Mesothelial cell of epicardium (in vitro differentiated cells): ENCODE measurements at regions not wholly inside any gene's neighbourhood (a gene's known extent, or its start where the extent isn't known, plus 50 kb on each side); places are given as distances from the start of the nearest gene placed in this dataset.

ENCODE experiments used
- DNase-seq, 2 experiments: peaks; one replicate each; pipeline ENCODE4 v3.0.0; 2021; ENCODE audit warnings: low spot score in 2 of 2; ENCODE audit not compliant: unreplicated experiment in 2 of 2
- H3K27ac Mint-ChIP-seq: 2 replicates; pipeline ENCODE4 v1.8.0; 2021; ENCODE audit warnings: mixed read lengths
- H3K27me3 Mint-ChIP-seq: 2 replicates; pipeline ENCODE4 v1.8.0; 2021; ENCODE audit warnings: low read depth, mixed read lengths
- H3K36me3 Mint-ChIP-seq: 2 replicates; pipeline ENCODE4 v1.8.0; 2021; ENCODE audit warnings: mixed read lengths
- H3K4me1 Mint-ChIP-seq: 2 replicates; pipeline ENCODE4 v1.8.0; 2021; ENCODE audit warnings: mixed read lengths
- H3K4me3 Mint-ChIP-seq: 2 replicates; pipeline ENCODE4 v1.8.0; 2021; ENCODE audit warnings: mild to moderate bottlenecking, moderate library complexity, mixed read lengths
- H3K9me3 Mint-ChIP-seq: 2 replicates; pipeline ENCODE4 v1.8.0; 2021; ENCODE audit warnings: mixed read lengths
- CTCF ChIP-seq: fragments of 200-600 bp; sonication (generic); IDR thresholded peaks from one replicate; pipeline ENCODE4 v1.5.0; 2021; ENCODE audit warnings: antibody characterized with exemption; ENCODE audit not compliant: unreplicated experiment

DNA sequence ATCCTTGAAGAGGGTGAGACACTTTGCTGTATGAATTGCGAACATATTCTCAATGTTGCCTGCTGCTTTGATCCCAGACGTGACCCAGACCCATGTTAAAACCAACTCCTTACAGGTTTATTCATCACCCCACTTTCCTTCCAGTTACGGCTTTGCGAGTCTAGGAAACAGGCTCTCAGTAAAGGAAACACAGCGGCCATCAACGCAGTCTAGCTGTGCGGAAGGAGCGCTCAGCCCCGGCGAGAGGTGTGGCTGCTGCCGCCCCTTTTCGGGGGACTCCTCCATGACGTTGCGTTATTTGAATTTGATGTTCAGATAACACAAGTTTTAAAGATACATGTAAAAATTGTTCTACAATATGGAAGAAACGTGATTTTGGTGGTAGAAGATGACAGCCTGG is 206.4 kb upstream of the FAT1 start:
- peaks cover 38% of the 10 kb centered on the region for H3K4me1 Mint-ChIP-seq
- no peaks in the 10 kb centered on the region for H3K27me3 Mint-ChIP-seq
- no peak for TF ChIP-seq CTCF
- H3K36me3 Mint-ChIP-seq, result peaks cover 4% of the 10 kb centered on the region
- no peak overlapping the region for H3K4me3 Mint-ChIP-seq
- peaks cover 4% of the 10 kb centered on the region for H3K9me3 Mint-ChIP-seq
- H3K27ac Mint-ChIP-seq, result no peak overlapping the region
- DNase-seq, result no peak

- Mint-ChIP-seq H3K27ac (peak overlapping the region; percentile 8), H3K9me3 (peaks cover 4% of the 10 kb centered on the region), H3K4me3 (no peak overlapping the region), H3K36me3 (peaks cover 4% of the 10 kb centered on the region), H3K4me1 (peaks cover 53% of the 10 kb centered on the region), H3K27me3 (no peaks in the 10 kb centered on the region)
- no peak for DNase-seq
- TF ChIP-seq CTCF, result no peak
These were observed 207.9 kb upstream of the FAT1 start for GRCh38 chr4:186931519-186931918.

DNA sequence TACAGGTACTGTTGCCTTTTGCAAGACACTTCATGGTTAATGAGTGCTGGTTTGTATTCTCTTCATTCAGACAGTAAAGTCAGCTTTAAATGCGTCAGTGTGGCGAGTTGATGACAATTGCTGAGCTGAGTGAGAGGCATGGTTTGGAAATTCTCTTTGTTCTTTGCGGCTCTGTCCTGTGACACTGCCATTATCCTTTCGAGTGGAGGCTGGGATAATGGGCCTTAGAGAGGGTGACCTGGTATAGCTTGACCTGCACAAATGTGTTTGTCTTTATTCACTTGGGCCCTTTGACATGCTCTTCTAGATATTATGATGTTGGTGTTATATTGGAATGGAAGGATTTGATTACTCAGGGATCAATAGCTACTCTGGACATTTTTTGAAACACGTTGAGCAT is 208.5 kb upstream of the FAT1 start:
- Mint-ChIP-seq H3K36me3 (peaks cover 4% of the 10 kb centered on the region), H3K9me3 (peaks cover 4% of the 10 kb centered on the region), H3K4me1 (peaks cover 60% of the 10 kb centered on the region), H3K4me3 (peak overlapping the region; percentile 1), H3K27me3 (no peaks in the 10 kb centered on the region), H3K27ac (peak overlapping the region; percentile 65)
- TF ChIP-seq CTCF, result no peak
- no peak for DNase-seq

DNA sequence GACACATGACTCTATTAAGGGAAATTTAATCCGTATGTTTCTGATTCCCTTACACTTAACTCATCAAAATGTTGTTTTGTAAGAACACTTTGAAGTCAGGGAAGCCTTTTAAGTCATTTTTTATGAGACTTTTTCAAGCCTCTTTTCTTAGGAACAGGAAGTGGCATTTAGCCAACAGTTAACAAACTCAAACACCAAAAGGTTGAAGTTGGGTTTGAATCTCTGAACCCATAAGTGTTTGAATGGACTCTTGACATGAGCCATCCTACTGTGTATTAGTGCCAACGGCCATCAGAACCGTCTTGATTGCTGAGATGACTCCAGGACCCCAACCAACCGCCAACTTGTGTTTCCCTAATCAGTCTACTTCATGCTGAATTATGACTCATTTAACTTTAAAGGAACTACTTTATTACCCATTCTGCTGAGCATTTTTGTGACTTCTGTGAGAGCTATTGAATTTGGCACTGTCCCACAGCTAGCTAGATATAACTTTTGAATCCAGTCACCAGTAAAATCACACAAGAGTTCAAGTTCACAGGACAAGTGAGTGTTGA is 209.1 kb upstream of the FAT1 start:
- Mint-ChIP-seq H3K4me3 (peak overlapping the region; percentile 1), H3K4me1 (peaks cover 60% of the 10 kb centered on the region), H3K9me3 (peaks cover 5% of the 10 kb centered on the region), H3K36me3 (peaks cover 4% of the 10 kb centered on the region), H3K27ac (peak overlapping the region; percentile 65), H3K27me3 (no peaks in the 10 kb centered on the region)
- DNase-seq, result no peak
- no peak for TF ChIP-seq CTCF

- Mint-ChIP-seq H3K4me1 (peaks cover 60% of the 10 kb centered on the region), H3K9me3 (peaks cover 9% of the 10 kb centered on the region), H3K4me3 (no peak overlapping the region), H3K27me3 (no peaks in the 10 kb centered on the region), H3K27ac (no peak overlapping the region), H3K36me3 (peaks cover 4% of the 10 kb centered on the region)
- no peak for TF ChIP-seq CTCF
- DNase-seq, result no peak
These were observed 210.6 kb upstream of the FAT1 start for GRCh38 chr4:186934244-186934643.
